SK-N-SH treated with all-trans-retinoic acid at 6 μM for 48 hours (cell line): ENCODE measurements at regions not wholly inside any gene's neighbourhood (a gene's known extent, or its start where the extent isn't known, plus 50 kb on each side); places are given as distances from the start of the nearest gene placed in this dataset.

Source experiments
- CSDC2 ChIP-seq: fragments of 250-450 bp; sonication (Bioruptor Pico); IDR thresholded peaks from 2 replicates; pipeline ENCODE4 v1.5.0; 2020; ENCODE audit warnings: mild to moderate bottlenecking, moderate library complexity
- GLIS3 ChIP-seq: fragments of 250-450 bp; sonication (Bioruptor Pico); IDR thresholded peaks from 2 replicates; pipeline ENCODE4 v1.5.0; 2020; ENCODE audit warnings: mild to moderate bottlenecking, moderate library complexity
- RARB ChIP-seq: fragments of 250-450 bp; sonication (Bioruptor Pico); IDR thresholded peaks from 2 replicates; pipeline ENCODE4 v1.8.0; 2021; ENCODE audit warnings: mild to moderate bottlenecking, moderate library complexity
- TCF4 ChIP-seq: fragments of 250-450 bp; sonication (Bioruptor Pico); IDR thresholded peaks from 2 replicates; pipeline ENCODE4 v1.8.0; 2021; ENCODE audit warnings: mild to moderate bottlenecking, moderate library complexity, borderline replicate concordance

- TF ChIP-seq GLIS3 (no peak), CSDC2 (CRISPR knock-in tag) (no peak), TCF4 (CRISPR knock-in tag) (no peak), RARB (CRISPR knock-in tag) (no peak)
Observed at GRCh38 chr5:33153831-33154230, 286.9 kb upstream of the TARS1 start.
